IMR-90 (cell line): ENCODE measurements at regions not wholly inside any gene's neighbourhood (a gene's known extent, or its start where the extent isn't known, plus 50 kb on each side); places are given as distances from the start of the nearest gene placed in this dataset.

Source experiments
- ATAC-seq: fragments of 200-7000 bp; cut with Tn5 transposase; 2 replicates; pipeline ENCODE4 v1.9.1; 2020; ENCODE audit warnings: low read depth, mild to moderate bottlenecking, moderate library complexity
- BruUV-seq: library from RNA; stranded (reverse); fragments of 400-500 nt; replicated peaks from 2 replicates; lab custom pipeline; 2021; lab: Mats Ljungman, UMichigan
- CTCF ChIA-PET: fragments of 300-600 bp; formaldehyde crosslinking; extraction: SDS; loops from one replicate; lab custom pipeline; 2021; ENCODE audit warnings: antibody characterized with exemption; lab: Yijun Ruan, JAX
- POLR2A ChIA-PET: fragments of 300-600 bp; sonication (Branson Sonifier 250); formaldehyde crosslinking; loops from one replicate; lab custom pipeline; 2022; ENCODE audit warnings: antibody characterized with exemption; ENCODE audit not compliant: unreplicated experiment; lab: Charles Lee
- DNase-seq: peaks from one replicate; pipeline ENCODE4 v3.0.0; 2013
- H2AFZ ChIP-seq: replicated peaks from 2 replicates; pipeline ENCODE3; 2013; ENCODE audit warnings: low read length, mild to moderate bottlenecking; ENCODE audit not compliant: poor library complexity
- H2AK5ac ChIP-seq: 2 replicates; pipeline ENCODE4 v1.6.1; 2013; ENCODE audit warnings: low read depth, low read length, inconsistent platforms
- H2AK9ac ChIP-seq: replicated peaks from 2 replicates; pipeline ENCODE3; 2013; ENCODE audit warnings: mild to moderate bottlenecking, low read depth, low read length, moderate library complexity; ENCODE audit not compliant: poor library complexity
- H2BK120ac ChIP-seq: 2 replicates; pipeline ENCODE4 v1.6.1; 2013; ENCODE audit warnings: low read depth, low read length, inconsistent platforms
- H2BK15ac ChIP-seq: 3 replicates; pipeline ENCODE4 v1.6.1; 2013; ENCODE audit warnings: low read depth, low read length, inconsistent platforms
- H2BK20ac ChIP-seq: 2 replicates; pipeline ENCODE4 v1.6.1; 2013; ENCODE audit warnings: low read depth, mild to moderate bottlenecking, inconsistent platforms, low read length, moderate library complexity
- H2BK5ac ChIP-seq: 2 replicates; pipeline ENCODE4 v1.6.1; 2013; ENCODE audit warnings: mild to moderate bottlenecking, low read depth, low read length, inconsistent platforms; ENCODE audit not compliant: poor library complexity, severe bottlenecking
- H3K14ac ChIP-seq: replicated peaks from 2 replicates; pipeline ENCODE4 v1.6.1; 2013; ENCODE audit warnings: low read depth, low read length, inconsistent platforms
- H3K18ac ChIP-seq: 2 replicates; pipeline ENCODE4 v1.6.1; 2013; ENCODE audit warnings: low read depth, low read length, control low read depth
- H3K23ac ChIP-seq: 2 replicates; pipeline ENCODE4 v1.6.1; 2013; ENCODE audit warnings: low read depth, low read length, inconsistent platforms
- H3K27ac ChIP-seq: 2 replicates; pipeline ENCODE4 v1.5.1; 2013; ENCODE audit warnings: mild to moderate bottlenecking, control low read depth, low read length; ENCODE audit not compliant: insufficient read depth
- H3K27me3 ChIP-seq: 2 replicates; pipeline ENCODE4 v1.6.1; 2013; ENCODE audit warnings: low read length; ENCODE audit not compliant: control insufficient read depth, insufficient read depth
- H3K36me3 ChIP-seq: 2 replicates; pipeline ENCODE4 v1.6.1; 2013; ENCODE audit warnings: low read length, mixed read lengths; ENCODE audit not compliant: control insufficient read depth, insufficient read depth
- H3K4ac ChIP-seq: 2 replicates; pipeline ENCODE4 v1.6.1; 2013; ENCODE audit warnings: low read depth, low read length, inconsistent platforms
- H3K4me1 ChIP-seq: 2 replicates; pipeline ENCODE4 v1.6.1; 2013; ENCODE audit warnings: low read length, mixed read lengths; ENCODE audit not compliant: control insufficient read depth, insufficient read depth
- H3K4me2 ChIP-seq: 2 replicates; pipeline ENCODE4 v1.6.1; 2013; ENCODE audit warnings: low read depth, mild to moderate bottlenecking, control low read depth, low read length, moderate library complexity
- H3K4me3 ChIP-seq: 2 replicates; pipeline ENCODE4 v1.5.1; 2013; ENCODE audit warnings: low read depth, mild to moderate bottlenecking, control low read depth, low read length, moderate library complexity; ENCODE audit not compliant: insufficient read depth
- H3K56ac ChIP-seq: 2 replicates; pipeline ENCODE4 v1.6.1; 2013; ENCODE audit warnings: low read length, inconsistent platforms; ENCODE audit not compliant: insufficient read depth; ENCODE audit errors: extremely low read depth
- H3K79me1 ChIP-seq, 2 experiments: 2 replicates each; pipeline ENCODE4 v1.6.1; 2013; ENCODE audit warnings: low read length in 2 of 2, inconsistent platforms in 1 of 2, low read depth in 1 of 2
- H3K9ac ChIP-seq: 2 replicates; pipeline ENCODE4 v1.6.1; 2013; ENCODE audit warnings: low read depth, low read length, control low read depth
- H3K9me1 ChIP-seq: 2 replicates; pipeline ENCODE4 v1.6.1; 2013; ENCODE audit warnings: low read length, inconsistent platforms; ENCODE audit not compliant: insufficient read depth
- H3K9me3 ChIP-seq: 2 replicates; pipeline ENCODE4 v1.6.1; 2013; ENCODE audit warnings: low read length; ENCODE audit not compliant: control insufficient read depth, insufficient read depth
- H4K20me1 ChIP-seq: 2 replicates; pipeline ENCODE4 v1.6.1; 2013; ENCODE audit warnings: low read length, inconsistent platforms; ENCODE audit not compliant: insufficient read depth
- H4K5ac ChIP-seq: 2 replicates; pipeline ENCODE4 v1.6.1; 2013; ENCODE audit warnings: mild to moderate bottlenecking, low read depth, low read length, control low read depth
- H4K8ac ChIP-seq, 2 experiments: 2 replicates each; pipeline ENCODE4 v1.6.1; 2013; ENCODE audit warnings: low read depth in 2 of 2, low read length in 2 of 2, control low read depth in 1 of 2, inconsistent platforms in 1 of 2
- H4K91ac ChIP-seq: 2 replicates; pipeline ENCODE4 v1.6.1; 2013; ENCODE audit warnings: low read depth, low read length, inconsistent platforms; ENCODE audit not compliant: insufficient read depth
- BHLHE40 ChIP-seq: fragments of 150-350 bp; IDR thresholded peaks from 2 replicates; pipeline ENCODE4 v1.6.1; 2016; ENCODE audit warnings: mild to moderate bottlenecking, low read depth, low read length
- FOS ChIP-seq: fragments of 150-350 bp; IDR thresholded peaks from 2 replicates; pipeline ENCODE4 v1.6.1; 2016; ENCODE audit warnings: low read depth, low read length
- MAFK ChIP-seq: IDR thresholded peaks from 2 replicates; pipeline ENCODE4 v1.6.1; 2012; ENCODE audit warnings: low read depth, low read length, improper control_type of control experiment
- MXI1 ChIP-seq: IDR thresholded peaks from 2 replicates; pipeline ENCODE4 v1.6.1; 2012; ENCODE audit warnings: low read depth, mild to moderate bottlenecking, low read length, moderate library complexity, borderline replicate concordance
- POLR2A ChIP-seq: IDR thresholded peaks from 2 replicates; pipeline ENCODE4 v1.6.1; 2012; ENCODE audit warnings: mild to moderate bottlenecking, low read depth, low read length
- RAD21 ChIP-seq: IDR thresholded peaks from 2 replicates; pipeline ENCODE4 v1.6.1; 2012; ENCODE audit warnings: low read length, improper control_type of control experiment
- RCOR1 ChIP-seq: IDR thresholded peaks from 2 replicates; pipeline ENCODE4 v1.6.1; 2012; ENCODE audit warnings: mild to moderate bottlenecking, low read length, improper control_type of control experiment; ENCODE audit not compliant: insufficient replicate concordance
- RFX5 ChIP-seq: IDR thresholded peaks from 2 replicates; pipeline ENCODE4 v1.8.0; 2012; ENCODE audit warnings: low read depth, mild to moderate bottlenecking, low read length, moderate library complexity
- WGBS, 2 experiments: methylation state at CpG; one replicate each; pipeline versions ENCODE4 v1.1.5 to v1.1.7; 2013; ENCODE audit warnings: missing lambda C conversion rate in 2 of 2; ENCODE audit not compliant: insufficient read length in 1 of 2; ENCODE audit errors: extremely low coverage in 2 of 2; 5-methylcytosine and 5-hydroxymethylcytosine counted together
- dilution Hi-C: fragments of 300-500 bp; cut with HindIII; formaldehyde crosslinking; loops from one replicate; pipeline ENCODE4 v1.14.3; 2018; ENCODE audit warnings: low sequenced_read_pairs; ENCODE audit not compliant: unreplicated experiment
- in situ Hi-C: fragments of 300-500 bp; cut with MboI; formaldehyde crosslinking; loops from 3 replicates; pipeline ENCODE4 v1.14.3; 2019; ENCODE audit warnings: low sequenced_read_pairs, inconsistent platforms, mixed read lengths
- intact Hi-C: fragments of 100-400 bp; cut with micrococcal nuclease; formaldehyde crosslinking; loops from 2 replicates; pipeline ENCODE4 v1.10.0; 2022
- TF ChIP-seq, protein P1 (sequence below): fragments of 150-350 bp; IDR thresholded peaks from 2 replicates; pipeline ENCODE4 v1.6.1; 2016; ENCODE audit warnings: low read depth, mild to moderate bottlenecking, low read length, moderate library complexity, borderline replicate concordance
- TF ChIP-seq, protein P2 (sequence below): fragments of 150-350 bp; IDR thresholded peaks from 2 replicates; pipeline ENCODE4 v1.6.1; 2017; ENCODE audit warnings: mild to moderate bottlenecking, antibody characterized with exemption, low read length, low read depth
- TF ChIP-seq, protein P3 (sequence below): conservative IDR thresholded peaks from 2 replicates; pipeline ENCODE4 v1.5.1; 2012; ENCODE audit warnings: mild to moderate bottlenecking, low read depth, low read length, improper control_type of control experiment

DNA sequence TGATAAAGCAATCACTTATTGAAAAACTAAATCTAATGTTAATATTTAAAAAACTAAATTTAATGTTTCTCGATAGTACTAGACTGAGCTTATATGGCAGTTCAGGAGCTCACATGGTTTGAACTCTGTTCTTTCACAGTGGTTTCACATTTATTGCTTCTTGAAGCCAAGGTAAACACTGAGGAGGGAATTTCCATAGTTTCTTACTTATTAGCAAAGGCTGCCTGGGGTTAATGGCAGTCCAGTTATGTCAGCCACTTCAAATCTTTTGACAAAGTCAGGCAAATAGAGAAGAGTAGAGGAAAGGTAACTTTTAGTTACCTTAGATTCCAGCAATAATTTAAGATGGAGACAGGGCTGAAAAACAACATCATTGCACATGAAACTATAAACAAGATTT, 831.5 kb downstream of the ROBO2 start:
- in situ Hi-C loops = no loop called here
- H4K91ac ChIP-seq = no peak overlapping the region

More for the DNA sequence above, 831.5 kb downstream of the ROBO2 start:
- Histone ChIP-seq H3K9me3 (no peaks in the 10 kb centered on the region; the same call in 1 of the 2 replicates), H3K4me3 (no peak overlapping the region), H3K79me1 (no peaks in the 10 kb centered on the region), H3K27ac (no peak overlapping the region), H3K4ac (no peak overlapping the region), H2AFZ (no peak overlapping the region), H4K8ac (no peak overlapping the region), H4K5ac (no peak overlapping the region), H2AK5ac (no peak overlapping the region), H2BK120ac (no peak overlapping the region), H2BK20ac (no peak overlapping the region), H3K4me1 (no peaks in the 10 kb centered on the region), H3K27me3 (no peaks in the 10 kb centered on the region), H4K20me1 (no peaks in the 10 kb centered on the region), H3K23ac (no peak overlapping the region), H3K56ac (no peak overlapping the region), H3K9me1 (no peaks in the 10 kb centered on the region), H2BK15ac (no peak overlapping the region), H3K9ac (no peak overlapping the region), H3K14ac (no peak overlapping the region), H3K4me2 (no peak overlapping the region), H3K18ac (no peak overlapping the region), H2BK5ac (no peak overlapping the region), H2AK9ac (no peak overlapping the region), H3K36me3 (no peaks in the 10 kb centered on the region)
- ATAC-seq (no peak), DNase-seq (no peak)
- dilution Hi-C loops (no loop called here), intact Hi-C loops (no loop called here)
- TF ChIP-seq MXI1 = no peak
- TF ChIP-seq, protein P1, sequence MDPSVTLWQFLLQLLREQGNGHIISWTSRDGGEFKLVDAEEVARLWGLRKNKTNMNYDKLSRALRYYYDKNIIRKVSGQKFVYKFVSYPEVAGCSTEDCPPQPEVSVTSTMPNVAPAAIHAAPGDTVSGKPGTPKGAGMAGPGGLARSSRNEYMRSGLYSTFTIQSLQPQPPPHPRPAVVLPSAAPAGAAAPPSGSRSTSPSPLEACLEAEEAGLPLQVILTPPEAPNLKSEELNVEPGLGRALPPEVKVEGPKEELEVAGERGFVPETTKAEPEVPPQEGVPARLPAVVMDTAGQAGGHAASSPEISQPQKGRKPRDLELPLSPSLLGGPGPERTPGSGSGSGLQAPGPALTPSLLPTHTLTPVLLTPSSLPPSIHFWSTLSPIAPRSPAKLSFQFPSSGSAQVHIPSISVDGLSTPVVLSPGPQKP = no peak
- TF ChIP-seq RFX5 = no peak
- no peak for TF ChIP-seq RAD21
- TF ChIP-seq MAFK = no peak
- no peak for TF ChIP-seq RCOR1
- no peak for TF ChIP-seq BHLHE40
- TF ChIP-seq, protein P2, sequence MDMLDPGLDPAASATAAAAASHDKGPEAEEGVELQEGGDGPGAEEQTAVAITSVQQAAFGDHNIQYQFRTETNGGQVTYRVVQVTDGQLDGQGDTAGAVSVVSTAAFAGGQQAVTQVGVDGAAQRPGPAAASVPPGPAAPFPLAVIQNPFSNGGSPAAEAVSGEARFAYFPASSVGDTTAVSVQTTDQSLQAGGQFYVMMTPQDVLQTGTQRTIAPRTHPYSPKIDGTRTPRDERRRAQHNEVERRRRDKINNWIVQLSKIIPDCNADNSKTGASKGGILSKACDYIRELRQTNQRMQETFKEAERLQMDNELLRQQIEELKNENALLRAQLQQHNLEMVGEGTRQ = no peak
- TF ChIP-seq FOS = no peak
- TF ChIP-seq, protein P3, sequence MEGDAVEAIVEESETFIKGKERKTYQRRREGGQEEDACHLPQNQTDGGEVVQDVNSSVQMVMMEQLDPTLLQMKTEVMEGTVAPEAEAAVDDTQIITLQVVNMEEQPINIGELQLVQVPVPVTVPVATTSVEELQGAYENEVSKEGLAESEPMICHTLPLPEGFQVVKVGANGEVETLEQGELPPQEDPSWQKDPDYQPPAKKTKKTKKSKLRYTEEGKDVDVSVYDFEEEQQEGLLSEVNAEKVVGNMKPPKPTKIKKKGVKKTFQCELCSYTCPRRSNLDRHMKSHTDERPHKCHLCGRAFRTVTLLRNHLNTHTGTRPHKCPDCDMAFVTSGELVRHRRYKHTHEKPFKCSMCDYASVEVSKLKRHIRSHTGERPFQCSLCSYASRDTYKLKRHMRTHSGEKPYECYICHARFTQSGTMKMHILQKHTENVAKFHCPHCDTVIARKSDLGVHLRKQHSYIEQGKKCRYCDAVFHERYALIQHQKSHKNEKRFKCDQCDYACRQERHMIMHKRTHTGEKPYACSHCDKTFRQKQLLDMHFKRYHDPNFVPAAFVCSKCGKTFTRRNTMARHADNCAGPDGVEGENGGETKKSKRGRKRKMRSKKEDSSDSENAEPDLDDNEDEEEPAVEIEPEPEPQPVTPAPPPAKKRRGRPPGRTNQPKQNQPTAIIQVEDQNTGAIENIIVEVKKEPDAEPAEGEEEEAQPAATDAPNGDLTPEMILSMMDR = no peak
- no peak for TF ChIP-seq POLR2A
- CTCF ChIA-PET = no interaction called here
- no CpG with 5 or more reads among the region's 1 CpG for WGBS, 2 experiments
- BruUV-seq = no TSS peak
- POLR2A ChIA-PET = no interaction called here
